Left ventricle myocardium inferior (tissue), 1 donor: ENCODE measurements at regions not wholly inside any gene's neighbourhood (a gene's known extent, or its start where the extent isn't known, plus 50 kb on each side); places are given as distances from the start of the nearest gene placed in this dataset.
A peak's percentile ranks its signal among the peaks of the same experiment; 100 is the strongest.

Experiments used
- DNase-seq: peaks from one replicate; pipeline ENCODE4 v3.0.0-alpha.2; 2020
- H3K27ac ChIP-seq: fragments of 200-600 bp; replicated peaks from 2 replicates; pipeline ENCODE4 v1.8.0; 2021
- H3K27me3 ChIP-seq: fragments of 200-600 bp; 2 replicates; pipeline ENCODE4 v1.8.0; 2021; ENCODE audit warnings: low read depth
- H3K36me3 ChIP-seq: fragments of 200-600 bp; 2 replicates; pipeline ENCODE4 v1.8.0; 2021
- H3K4me1 ChIP-seq: fragments of 200-600 bp; 2 replicates; pipeline ENCODE4 v1.8.0; 2021
- H3K4me3 ChIP-seq: fragments of 200-600 bp; 2 replicates; pipeline ENCODE4 v1.8.0; 2021; ENCODE audit warnings: mild to moderate bottlenecking, moderate library complexity
- H3K9me3 ChIP-seq: fragments of 200-600 bp; replicated peaks from 2 replicates; pipeline ENCODE4 v1.8.0; 2021
- CTCF ChIP-seq: fragments of 200-600 bp; IDR thresholded peaks from 2 replicates; pipeline ENCODE4 v1.8.0; 2021; ENCODE audit warnings: antibody characterized with exemption, mild to moderate bottlenecking, borderline replicate concordance
- intact Hi-C: fragments of 100-400 bp; cut with micrococcal nuclease; formaldehyde crosslinking; loops from one replicate; pipeline ENCODE4 v1.11.0; 2022
- donor health status: DM: no; HTN: yes; CAD: no; lungs with severe emphysema.

- no peaks in the 10 kb centered on the region for H3K36me3 ChIP-seq
- H3K9me3 ChIP-seq: no peaks in the 10 kb centered on the region
- H3K27ac ChIP-seq: no peak overlapping the region
- DNase-seq: peak; percentile 47
- H3K27me3 ChIP-seq: no peaks in the 10 kb centered on the region
- intact Hi-C loops: no loop called here
- TF ChIP-seq CTCF: no peak
- H3K4me1 ChIP-seq: no peaks in the 10 kb centered on the region
- H3K4me3 ChIP-seq: no peak overlapping the region
Measured at GRCh38 chr9:13502484-13502883, 223.0 kb upstream of the MPDZ start.

DNA sequence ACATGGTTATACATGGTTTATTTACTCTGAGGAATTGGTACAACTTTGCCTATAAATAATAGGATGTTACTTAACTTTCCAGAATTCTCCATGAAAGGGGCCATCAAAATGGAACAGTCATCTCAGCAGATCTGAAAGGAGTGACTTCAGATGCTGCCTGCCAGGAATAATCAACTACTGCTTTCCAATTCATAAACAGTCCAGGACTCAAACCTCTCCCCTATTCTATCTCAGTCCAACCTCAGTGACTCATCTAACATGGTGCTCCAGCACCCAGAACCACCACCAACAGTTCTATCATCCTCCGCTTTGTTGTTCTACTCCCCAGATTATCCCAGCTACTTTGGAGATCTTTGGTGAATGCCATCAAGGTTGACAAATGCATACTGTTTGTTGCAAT is 221.5 kb upstream of the MPDZ start:
- intact Hi-C loops: no loop called here
- Histone ChIP-seq H3K9me3 (no peaks in the 10 kb centered on the region), H3K36me3 (no peaks in the 10 kb centered on the region), H3K27me3 (no peaks in the 10 kb centered on the region), H3K4me3 (no peak overlapping the region), H3K4me1 (no peaks in the 10 kb centered on the region), H3K27ac (no peak overlapping the region)
- no peak for TF ChIP-seq CTCF
- DNase-seq: no peak

DNA sequence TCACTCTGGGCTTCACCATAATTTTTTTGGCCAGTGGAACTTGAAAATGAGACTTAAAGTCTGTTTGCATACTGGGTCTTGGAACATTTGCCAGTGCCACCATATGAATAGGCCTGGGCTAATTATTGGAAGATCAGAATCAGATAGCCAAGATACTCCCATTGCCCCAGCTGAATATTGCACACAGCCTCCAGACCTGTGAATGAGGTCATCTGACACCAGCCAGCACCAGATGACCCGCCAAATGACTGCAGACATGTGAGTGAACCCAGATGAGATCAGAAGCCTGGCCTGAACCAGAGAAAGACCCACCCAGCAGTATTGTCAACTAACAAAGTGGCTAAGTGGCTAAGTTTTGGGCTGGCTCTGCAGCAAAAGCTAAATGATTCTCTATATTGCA is 220.5 kb upstream of the MPDZ start:
- Histone ChIP-seq H3K27me3 (no peaks in the 10 kb centered on the region), H3K4me1 (no peaks in the 10 kb centered on the region), H3K4me3 (no peak overlapping the region), H3K36me3 (no peaks in the 10 kb centered on the region), H3K27ac (no peak overlapping the region), H3K9me3 (peaks cover 4% of the 10 kb centered on the region)
- no peak for TF ChIP-seq CTCF
- DNase-seq: peak; percentile 33
- intact Hi-C loops: no loop called here

- no peaks in the 10 kb centered on the region for H3K27me3 ChIP-seq
- no peak for TF ChIP-seq CTCF
- H3K4me3 ChIP-seq: no peak overlapping the region
- no peak for DNase-seq
- H3K4me1 ChIP-seq: peaks cover 13% of the 10 kb centered on the region
- H3K9me3 ChIP-seq: peaks cover 4% of the 10 kb centered on the region
- intact Hi-C loops: no loop called here
- no peak overlapping the region for H3K27ac ChIP-seq
- no peaks in the 10 kb centered on the region for H3K36me3 ChIP-seq
Measured at GRCh38 chr9:13493697-13494096, 214.2 kb upstream of the MPDZ start.

- Histone ChIP-seq H3K4me1 (peaks cover 13% of the 10 kb centered on the region), H3K4me3 (no peak overlapping the region), H3K36me3 (no peaks in the 10 kb centered on the region), H3K9me3 (peaks cover 4% of the 10 kb centered on the region), H3K27ac (peak overlapping the region; percentile 50), H3K27me3 (no peaks in the 10 kb centered on the region)
- no peak for TF ChIP-seq CTCF
- DNase-seq: no peak
- intact Hi-C loops: no loop called here
Measured at GRCh38 chr9:13491493-13492424, 212.3 kb upstream of the MPDZ start.
